Peyer's patch (tissue), 4 donors: ENCODE measurements at regions not wholly inside any gene's neighbourhood (a gene's known extent, or its start where the extent isn't known, plus 50 kb on each side); places are given as distances from the start of the nearest gene placed in this dataset.

Experiments
- CTCF ChIP-seq, 6 experiments: fragments of 450-650 bp in 4 of 6; fragments of 200-600 bp in 2 of 6; sonication (generic) in 1 of 6; IDR thresholded peaks; one replicate each; pipeline ENCODE4 v1.5.1; 2017 to 2019; ENCODE audit warnings: antibody characterized with exemption in 6 of 6, mild to moderate bottlenecking in 3 of 6, moderate library complexity in 1 of 6
- POLR2A ChIP-seq, 2 donors: fragments of 450-650 bp; IDR thresholded peaks; one replicate each; pipeline ENCODE4 v1.5.1; 2017; ENCODE audit warnings: antibody characterized with exemption in 2 of 2, mild to moderate bottlenecking in 2 of 2, moderate library complexity in 2 of 2

- TF ChIP-seq CTCF (IDR thresholded peaks at IDR 0.05) = no peak
- no peak for TF ChIP-seq POLR2A (IDR thresholded peaks at IDR 0.05)
Measured at GRCh38 chr2:3024401-3024935, 353.1 kb downstream of the EIPR1 start.
